Stomach (tissue), 8 donors: ENCODE measurements at regions not wholly inside any gene's neighbourhood (a gene's known extent, or its start where the extent isn't known, plus 50 kb on each side); places are given as distances from the start of the nearest gene placed in this dataset.

Experiments used
- DNase-seq, 2 donors: peaks; one replicate each; pipeline versions ENCODE4 v3.0.0 to v3.0.0-alpha.2; 2013 to 2019
- H3K27ac ChIP-seq, 5 donors: fragments of 200-600 bp in 4 of 5; sonication (generic) in 4 of 5; one replicate each; pipeline ENCODE4 v1.5.1; 2013 to 2019; ENCODE audit warnings: mild to moderate bottlenecking in 1 of 5, moderate library complexity in 1 of 5
- H3K27me3 ChIP-seq, 3 donors: fragments of 200-600 bp; sonication (generic); one replicate each; pipeline ENCODE4 v1.5.1; 2017 to 2019; ENCODE audit warnings: mixed run types in 1 of 3
- H3K36me3 ChIP-seq, 4 donors: fragments of 200-600 bp; sonication (generic); 1 replicate in 3 of 4; 2 replicates in 1 of 4; pipeline ENCODE4 v1.5.1; 2016 to 2019
- H3K4me1 ChIP-seq, 4 donors: fragments of 200-600 bp; sonication (generic); one replicate each; pipeline ENCODE4 v1.5.1; 2016 to 2019
- H3K4me3 ChIP-seq, 4 donors: fragments of 200-600 bp; sonication (generic) in 3 of 4; one replicate each; pipeline ENCODE4 v1.5.1; 2016 to 2019; ENCODE audit warnings: mild to moderate bottlenecking in 1 of 4
- H3K9me3 ChIP-seq, 4 donors: fragments of 200-600 bp; sonication (generic); one replicate each; pipeline ENCODE4 v1.5.1; 2016 to 2019
- EP300 ChIP-seq: sonication (generic); formaldehyde crosslinking; IDR thresholded peaks from one replicate; pipeline ENCODE4 v1.6.1; 2017; ENCODE audit warnings: antibody characterized with exemption
- POLR2A ChIP-seq, 4 donors: fragments of 450-650 bp; IDR thresholded peaks; one replicate each; pipeline ENCODE4 v1.6.1; 2016; ENCODE audit warnings: antibody characterized with exemption in 4 of 4, control low read depth in 2 of 4, mild to moderate bottlenecking in 1 of 4, moderate library complexity in 1 of 4
- POLR2AphosphoS5 ChIP-seq, 3 donors: sonication (generic); formaldehyde crosslinking; IDR thresholded peaks; one replicate each; pipeline ENCODE4 v1.6.1; 2016; ENCODE audit warnings: antibody characterized with exemption in 3 of 3
- WGBS, 5 donors: extraction: QIAGEN DNeasy Blood & Tissue Kit in 3 of 5; methylation state at CpG; one replicate each; pipeline versions ENCODE4 v1.1.5 to v1.1.7; 2013 to 2018; 5-methylcytosine and 5-hydroxymethylcytosine counted together
- intact Hi-C: fragments of 100-400 bp; cut with DNase I; formaldehyde crosslinking; loops from one replicate; pipeline ENCODE4 v1.15.1; 2023; ENCODE audit warnings: low total_unique reads
- TF ChIP-seq, protein P1 (sequence below), 7 experiments: fragments of 450-650 bp in 4 of 7; fragments of 200-600 bp in 3 of 7; sonication (generic) in 3 of 7; IDR thresholded peaks; one replicate each; pipeline ENCODE4 v1.5.1; 2016 to 2019; ENCODE audit warnings: antibody characterized with exemption in 7 of 7, control low read depth in 2 of 7, mild to moderate bottlenecking in 1 of 7
- donor health status: healthy with polysubstance abuse.
- donor health status: Bipolar disorder and iron deficiency.
- donor health status: healthy.

GRCh38 chr5:163696579-163696887 lies 191.1 kb downstream of the MAT2B start:
- no peak overlapping the region for H3K4me3 ChIP-seq
- TF ChIP-seq POLR2A (IDR thresholded peaks at IDR 0.05) (no peak), EP300 (no peak), POLR2AphosphoS5 (IDR thresholded peaks at IDR 0.05) (no peak)
- TF ChIP-seq, protein P1, sequence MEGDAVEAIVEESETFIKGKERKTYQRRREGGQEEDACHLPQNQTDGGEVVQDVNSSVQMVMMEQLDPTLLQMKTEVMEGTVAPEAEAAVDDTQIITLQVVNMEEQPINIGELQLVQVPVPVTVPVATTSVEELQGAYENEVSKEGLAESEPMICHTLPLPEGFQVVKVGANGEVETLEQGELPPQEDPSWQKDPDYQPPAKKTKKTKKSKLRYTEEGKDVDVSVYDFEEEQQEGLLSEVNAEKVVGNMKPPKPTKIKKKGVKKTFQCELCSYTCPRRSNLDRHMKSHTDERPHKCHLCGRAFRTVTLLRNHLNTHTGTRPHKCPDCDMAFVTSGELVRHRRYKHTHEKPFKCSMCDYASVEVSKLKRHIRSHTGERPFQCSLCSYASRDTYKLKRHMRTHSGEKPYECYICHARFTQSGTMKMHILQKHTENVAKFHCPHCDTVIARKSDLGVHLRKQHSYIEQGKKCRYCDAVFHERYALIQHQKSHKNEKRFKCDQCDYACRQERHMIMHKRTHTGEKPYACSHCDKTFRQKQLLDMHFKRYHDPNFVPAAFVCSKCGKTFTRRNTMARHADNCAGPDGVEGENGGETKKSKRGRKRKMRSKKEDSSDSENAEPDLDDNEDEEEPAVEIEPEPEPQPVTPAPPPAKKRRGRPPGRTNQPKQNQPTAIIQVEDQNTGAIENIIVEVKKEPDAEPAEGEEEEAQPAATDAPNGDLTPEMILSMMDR (IDR thresholded peaks at IDR 0.05), result no peak
- no peaks in the 10 kb centered on the region for H3K9me3 ChIP-seq
- no peak for DNase-seq
- H3K4me1 ChIP-seq, result no peaks in the 10 kb centered on the region
- no peaks in the 10 kb centered on the region for H3K27me3 ChIP-seq
- intact Hi-C loops, result no loop called here
- WGBS, 5 donors, result 14 to 26% (median 21%) methylated on average over 5 of the region's 5 CpGs
- H3K36me3 ChIP-seq, result no peaks in the 10 kb centered on the region
- H3K27ac ChIP-seq, result no peak overlapping the region

DNA sequence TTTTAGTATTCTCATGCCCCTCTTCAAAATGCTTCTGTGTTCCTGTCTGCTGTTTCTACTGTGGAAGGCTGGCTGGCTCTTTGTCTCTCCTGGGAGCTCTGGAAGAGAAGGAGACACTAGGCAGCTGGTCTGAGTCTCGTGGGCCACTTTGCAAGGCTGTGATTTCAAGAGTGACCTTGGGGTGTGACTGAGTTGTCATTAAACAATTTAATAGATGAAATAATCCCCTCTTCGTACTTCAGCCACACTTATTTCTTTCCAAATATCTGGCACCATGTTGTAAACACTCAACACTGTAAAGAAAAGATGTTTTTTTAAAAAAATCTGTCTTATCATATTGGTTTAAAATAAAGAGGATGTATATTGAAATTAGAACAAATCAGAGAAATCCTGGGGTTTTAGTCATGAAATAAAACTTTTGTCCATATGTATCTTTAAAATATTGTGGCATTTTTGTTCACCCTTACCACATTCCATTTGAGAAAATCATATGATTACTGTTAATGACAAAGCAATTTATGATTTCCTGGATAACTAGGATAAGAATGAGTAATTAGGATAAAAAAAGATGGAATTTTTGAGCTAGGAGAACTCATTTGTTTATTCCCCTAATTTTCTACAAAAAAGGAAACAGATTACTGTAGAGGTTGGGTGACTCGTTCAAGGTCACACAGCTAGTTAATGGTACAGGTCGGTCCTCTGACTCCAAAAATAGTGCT lies 200.8 kb downstream of the MAT2B start:
- WGBS, 5 donors, result 32 to 59% (median 52%) methylated on average over 4 of the region's 4 CpGs
- no peak for DNase-seq

DNA sequence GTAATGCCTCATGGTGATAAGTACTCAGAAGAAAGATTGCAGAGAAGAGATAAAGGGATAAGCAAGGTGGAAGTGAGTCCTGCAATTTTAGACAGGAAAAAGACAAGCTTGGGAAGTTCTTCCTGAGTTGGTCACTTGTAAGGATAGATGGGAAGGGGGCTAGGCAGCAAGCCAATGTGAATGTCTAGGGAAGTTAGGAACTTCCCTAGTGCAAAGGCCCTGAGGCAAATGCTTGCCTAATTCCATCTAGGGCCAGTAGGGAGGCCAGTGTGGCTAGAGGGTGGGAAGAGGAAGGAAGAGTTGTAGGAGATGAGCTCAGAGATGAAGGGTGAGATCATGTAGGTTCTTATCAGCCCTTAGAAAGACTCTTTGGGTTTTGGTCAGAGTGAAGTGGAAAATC lies 206.6 kb downstream of the MAT2B start:
- TF ChIP-seq, protein P1 (IDR thresholded peaks at IDR 0.05), result no peak
- TF ChIP-seq POLR2AphosphoS5 (IDR thresholded peaks at IDR 0.05) (no peak), POLR2A (IDR thresholded peaks at IDR 0.05) (no peak), EP300 (no peak)
- Histone ChIP-seq H3K9me3 (no peaks in the 10 kb centered on the region), H3K27me3 (no peaks in the 10 kb centered on the region), H3K4me3 (no peak overlapping the region), H3K4me1 (no peaks in the 10 kb centered on the region), H3K27ac (no peak overlapping the region), H3K36me3 (no peaks in the 10 kb centered on the region)
- no peak for DNase-seq
- intact Hi-C loops, result no loop called here

More for the DNA sequence above, 200.8 kb downstream of the MAT2B start:
- Histone ChIP-seq H3K4me3 (no peak overlapping the region), H3K27me3 (no peaks in the 10 kb centered on the region), H3K4me1 (no peaks in the 10 kb centered on the region), H3K36me3 (no peaks in the 10 kb centered on the region), H3K27ac (no peak overlapping the region), H3K9me3 (no peaks in the 10 kb centered on the region)
- TF ChIP-seq EP300 (no peak), POLR2AphosphoS5 (IDR thresholded peaks at IDR 0.05) (no peak), POLR2A (IDR thresholded peaks at IDR 0.05) (no peak)
- TF ChIP-seq, protein P1 (IDR thresholded peaks at IDR 0.05), result no peak
- intact Hi-C loops, result no loop called here

- intact Hi-C loops, result no loop called here
- H3K4me3 ChIP-seq, result no peak overlapping the region
- H3K9me3 ChIP-seq, result no peaks in the 10 kb centered on the region
- TF ChIP-seq, protein P1 (IDR thresholded peaks at IDR 0.05), result no peak
- TF ChIP-seq EP300, result no peak
- no peak for TF ChIP-seq POLR2A (IDR thresholded peaks at IDR 0.05)
- H3K27ac ChIP-seq, result no peak overlapping the region
- WGBS, 5 donors, result 56 to 65% (median 58%) methylated on average over 5 of the region's 5 CpGs
- H3K4me1 ChIP-seq, result no peaks in the 10 kb centered on the region
- no peak for DNase-seq
- no peaks in the 10 kb centered on the region for H3K36me3 ChIP-seq
- no peaks in the 10 kb centered on the region for H3K27me3 ChIP-seq
Observed at GRCh38 chr5:163718272-163718671, 212.9 kb downstream of the MAT2B start.
